Activated gamma-delta T cell treated with Interleukin-2 at 50 U/mL for 16 hours (primary cell): ENCODE measurements at regions not wholly inside any gene's neighbourhood (a gene's known extent, or its start where the extent isn't known, plus 50 kb on each side); places are given as distances from the start of the nearest gene placed in this dataset.

Experiments
- DNase-seq: peaks from one replicate; pipeline ENCODE4 v3.0.0-alpha.2; 2020

GRCh38 chr10:78578929-78579328, 489.8 kb upstream of the ZMIZ1 start:
- no peak for DNase-seq

- DNase-seq = no peak
Measured at GRCh38 chr10:78579576-78579975, 489.2 kb upstream of the ZMIZ1 start.

- no peak for DNase-seq
Measured at GRCh38 chr10:78579995-78580394, 488.8 kb upstream of the ZMIZ1 start.

GRCh38 chr10:78581133-78581694, 487.6 kb upstream of the ZMIZ1 start:
- no peak for DNase-seq

GRCh38 chr10:78582540-78582939, 486.2 kb upstream of the ZMIZ1 start:
- DNase-seq = no peak

- no peak for DNase-seq
Measured at GRCh38 chr10:78584266-78584665, 484.5 kb upstream of the ZMIZ1 start.

GRCh38 chr10:78584681-78585080, 484.1 kb upstream of the ZMIZ1 start:
- DNase-seq = no peak

GRCh38 chr10:78585952-78586351, 482.8 kb upstream of the ZMIZ1 start:
- no peak for DNase-seq

- DNase-seq = no peak
Measured at GRCh38 chr10:78588194-78588811, 480.5 kb upstream of the ZMIZ1 start.

GRCh38 chr10:78589687-78590086, 479.1 kb upstream of the ZMIZ1 start:
- DNase-seq = no peak

- no peak for DNase-seq
Measured at GRCh38 chr10:78591066-78591465, 477.7 kb upstream of the ZMIZ1 start.

GRCh38 chr10:78594559-78595268, 474.1 kb upstream of the ZMIZ1 start:
- no peak for DNase-seq

GRCh38 chr10:78595269-78595619, 473.5 kb upstream of the ZMIZ1 start:
- no peak for DNase-seq

GRCh38 chr10:78596556-78596955, 472.2 kb upstream of the ZMIZ1 start:
- DNase-seq = no peak

- no peak for DNase-seq
Measured at GRCh38 chr10:78597796-78598555, 470.8 kb upstream of the ZMIZ1 start.

- no peak for DNase-seq
Measured at GRCh38 chr10:78599122-78599853, 469.5 kb upstream of the ZMIZ1 start.

- DNase-seq = no peak
Measured at GRCh38 chr10:78600121-78600665, 468.6 kb upstream of the ZMIZ1 start.

GRCh38 chr10:78600740-78601139, 468.0 kb upstream of the ZMIZ1 start:
- DNase-seq = no peak

- DNase-seq = no peak
Measured at GRCh38 chr10:78602201-78602932, 466.4 kb upstream of the ZMIZ1 start.

GRCh38 chr10:78604286-78604685, 464.5 kb upstream of the ZMIZ1 start:
- no peak for DNase-seq

GRCh38 chr10:78604721-78605120, 464.0 kb upstream of the ZMIZ1 start:
- no peak for DNase-seq

GRCh38 chr10:78605800-78606350, 462.9 kb upstream of the ZMIZ1 start:
- DNase-seq = no peak
